ENCODE measurements at regions not wholly inside any gene's neighbourhood (a gene's known extent, or its start where the extent isn't known, plus 50 kb on each side); places are given as distances from the start of the nearest gene placed in this dataset.

- Mint-ChIP-seq H3K4me1 (no peaks in the 10 kb centered on the region), H3K27me3 (no peaks in the 10 kb centered on the region), H3K9me3 (no peaks in the 10 kb centered on the region), H3K36me3 (no peaks in the 10 kb centered on the region), H3K4me3 (no peak overlapping the region), H3K27ac (no peak overlapping the region)
- ATAC-seq (ENCODE audit: low read depth), result no peak
- no peak for DNase-seq (ENCODE audit: low spot score in 2 of 2)
Measured at GRCh38 chr5:105929858-105930257, 1740.9 kb downstream of the EFNA5 start.

- H3K4me3 Mint-ChIP-seq, result no peak overlapping the region
- no peaks in the 10 kb centered on the region for H3K27me3 Mint-ChIP-seq
- H3K9me3 Mint-ChIP-seq, result no peaks in the 10 kb centered on the region
- H3K27ac Mint-ChIP-seq, result no peak overlapping the region
- no peak for ATAC-seq (ENCODE audit: low read depth)
- no peaks in the 10 kb centered on the region for H3K36me3 Mint-ChIP-seq
- H3K4me1 Mint-ChIP-seq, result no peaks in the 10 kb centered on the region
- no peak for DNase-seq (ENCODE audit: low spot score in 2 of 2)
Measured at GRCh38 chr5:105924366-105924765, 1746.4 kb downstream of the EFNA5 start.

- ATAC-seq (ENCODE audit: low read depth), result no peak
- no peak for DNase-seq (ENCODE audit: low spot score in 2 of 2)
- Mint-ChIP-seq H3K27ac (no peak overlapping the region), H3K4me1 (no peaks in the 10 kb centered on the region), H3K4me3 (no peak overlapping the region), H3K36me3 (no peaks in the 10 kb centered on the region), H3K27me3 (no peaks in the 10 kb centered on the region), H3K9me3 (no peaks in the 10 kb centered on the region)
Measured at GRCh38 chr5:105922574-105922973, 1748.2 kb downstream of the EFNA5 start.

GRCh38 chr5:105922080-105922479 lies 1748.7 kb downstream of the EFNA5 start:
- no peaks in the 10 kb centered on the region for H3K4me1 Mint-ChIP-seq
- no peak overlapping the region for H3K4me3 Mint-ChIP-seq
- DNase-seq (ENCODE audit: low spot score in 2 of 2), result no peak
- no peak overlapping the region for H3K27ac Mint-ChIP-seq
- H3K9me3 Mint-ChIP-seq, result no peaks in the 10 kb centered on the region
- no peaks in the 10 kb centered on the region for H3K36me3 Mint-ChIP-seq
- H3K27me3 Mint-ChIP-seq, result no peaks in the 10 kb centered on the region
- no peak for ATAC-seq (ENCODE audit: low read depth)

GRCh38 chr5:105917189-105917588 lies 1753.5 kb downstream of the EFNA5 start:
- H3K4me1 Mint-ChIP-seq, result no peaks in the 10 kb centered on the region
- DNase-seq (ENCODE audit: low spot score in 2 of 2), result no peak
- ATAC-seq (ENCODE audit: low read depth), result no peak
- no peak overlapping the region for H3K27ac Mint-ChIP-seq
- H3K9me3 Mint-ChIP-seq, result no peaks in the 10 kb centered on the region
- H3K27me3 Mint-ChIP-seq, result no peaks in the 10 kb centered on the region
- no peak overlapping the region for H3K4me3 Mint-ChIP-seq
- no peaks in the 10 kb centered on the region for H3K36me3 Mint-ChIP-seq

GRCh38 chr5:105907016-105907415 lies 1763.7 kb downstream of the EFNA5 start:
- Mint-ChIP-seq H3K9me3 (no peaks in the 10 kb centered on the region), H3K4me1 (no peaks in the 10 kb centered on the region), H3K27me3 (no peaks in the 10 kb centered on the region), H3K27ac (no peak overlapping the region), H3K36me3 (no peaks in the 10 kb centered on the region), H3K4me3 (no peak overlapping the region)
- no peak for ATAC-seq (ENCODE audit: low read depth)
- no peak for DNase-seq (ENCODE audit: low spot score in 2 of 2)

- Mint-ChIP-seq H3K27ac (no peak overlapping the region), H3K4me1 (no peaks in the 10 kb centered on the region), H3K36me3 (no peaks in the 10 kb centered on the region), H3K27me3 (no peaks in the 10 kb centered on the region), H3K4me3 (no peak overlapping the region), H3K9me3 (peaks cover 2% of the 10 kb centered on the region)
- ATAC-seq (ENCODE audit: low read depth) (no peak), DNase-seq (ENCODE audit: low spot score in 2 of 2) (no peak)
Measured at GRCh38 chr5:105905392-105905791, 1765.3 kb downstream of the EFNA5 start.

- ATAC-seq (ENCODE audit: low read depth), result no peak
- no peak overlapping the region for H3K27ac Mint-ChIP-seq
- no peak for DNase-seq (ENCODE audit: low spot score in 2 of 2)
Measured at GRCh38 chr5:105903069-105903468, 1767.7 kb downstream of the EFNA5 start.

GRCh38 chr5:105899726-105900125 lies 1771.0 kb downstream of the EFNA5 start:
- Mint-ChIP-seq H3K4me3 (no peak overlapping the region), H3K36me3 (no peaks in the 10 kb centered on the region), H3K9me3 (peaks cover 5% of the 10 kb centered on the region), H3K4me1 (no peaks in the 10 kb centered on the region), H3K27ac (no peak overlapping the region), H3K27me3 (no peaks in the 10 kb centered on the region)
- DNase-seq (ENCODE audit: low spot score in 2 of 2), result no peak
- no peak for ATAC-seq (ENCODE audit: low read depth)

More at GRCh38 chr5:105903069-105903468, 1767.7 kb downstream of the EFNA5 start:
- Mint-ChIP-seq H3K36me3 (no peaks in the 10 kb centered on the region), H3K27me3 (no peaks in the 10 kb centered on the region), H3K9me3 (peaks cover 5% of the 10 kb centered on the region), H3K4me3 (no peak overlapping the region), H3K4me1 (no peaks in the 10 kb centered on the region)

GRCh38 chr5:105898183-105898582 lies 1772.6 kb downstream of the EFNA5 start:
- ATAC-seq (ENCODE audit: low read depth) (no peak), DNase-seq (ENCODE audit: low spot score in 2 of 2) (no peak)
- H3K27me3 Mint-ChIP-seq, result no peaks in the 10 kb centered on the region
- H3K36me3 Mint-ChIP-seq, result no peaks in the 10 kb centered on the region
- no peak overlapping the region for H3K4me3 Mint-ChIP-seq
- no peaks in the 10 kb centered on the region for H3K4me1 Mint-ChIP-seq
- H3K27ac Mint-ChIP-seq, result no peak overlapping the region
- peaks cover 5% of the 10 kb centered on the region for H3K9me3 Mint-ChIP-seq

- no peak overlapping the region for H3K27ac Mint-ChIP-seq
- H3K36me3 Mint-ChIP-seq, result no peaks in the 10 kb centered on the region
- H3K9me3 Mint-ChIP-seq, result peaks cover 8% of the 10 kb centered on the region
- H3K4me1 Mint-ChIP-seq, result peaks cover 3% of the 10 kb centered on the region
- no peak for ATAC-seq (ENCODE audit: low read depth)
- H3K27me3 Mint-ChIP-seq, result no peaks in the 10 kb centered on the region
- DNase-seq (ENCODE audit: low spot score in 2 of 2), result no peak
- H3K4me3 Mint-ChIP-seq, result no peak overlapping the region
Measured at GRCh38 chr5:105885266-105885665, 1785.5 kb downstream of the EFNA5 start.

- no peak overlapping the region for H3K4me3 Mint-ChIP-seq
- H3K36me3 Mint-ChIP-seq, result no peaks in the 10 kb centered on the region
- no peaks in the 10 kb centered on the region for H3K27me3 Mint-ChIP-seq
- H3K9me3 Mint-ChIP-seq, result peaks cover 8% of the 10 kb centered on the region
- peaks cover 3% of the 10 kb centered on the region for H3K4me1 Mint-ChIP-seq
- DNase-seq (ENCODE audit: low spot score in 2 of 2) (no peak), ATAC-seq (ENCODE audit: low read depth) (no peak)
- no peak overlapping the region for H3K27ac Mint-ChIP-seq
Measured at GRCh38 chr5:105882956-105883481, 1787.7 kb downstream of the EFNA5 start.

GRCh38 chr5:105878402-105878801 lies 1792.3 kb downstream of the EFNA5 start:
- Mint-ChIP-seq H3K36me3 (no peaks in the 10 kb centered on the region), H3K27ac (no peak overlapping the region), H3K4me3 (no peak overlapping the region), H3K9me3 (peaks cover 3% of the 10 kb centered on the region), H3K4me1 (no peaks in the 10 kb centered on the region), H3K27me3 (no peaks in the 10 kb centered on the region)
- DNase-seq (ENCODE audit: low spot score in 2 of 2), result no peak
- ATAC-seq (ENCODE audit: low read depth), result no peak

- ATAC-seq (ENCODE audit: low read depth) (no peak), DNase-seq (ENCODE audit: low spot score in 2 of 2) (no peak)
- H3K9me3 Mint-ChIP-seq, result peaks cover 3% of the 10 kb centered on the region
- H3K4me3 Mint-ChIP-seq, result no peak overlapping the region
- no peaks in the 10 kb centered on the region for H3K4me1 Mint-ChIP-seq
- no peak overlapping the region for H3K27ac Mint-ChIP-seq
- H3K27me3 Mint-ChIP-seq, result no peaks in the 10 kb centered on the region
- no peaks in the 10 kb centered on the region for H3K36me3 Mint-ChIP-seq
Measured at GRCh38 chr5:105877592-105877991, 1793.1 kb downstream of the EFNA5 start.

GRCh38 chr5:105874316-105874715 lies 1796.4 kb downstream of the EFNA5 start:
- H3K4me3 Mint-ChIP-seq, result no peak overlapping the region
- peaks cover 1% of the 10 kb centered on the region for H3K9me3 Mint-ChIP-seq
- DNase-seq (ENCODE audit: low spot score in 2 of 2) (no peak), ATAC-seq (ENCODE audit: low read depth) (no peak)
- H3K27ac Mint-ChIP-seq, result no peak overlapping the region
- no peaks in the 10 kb centered on the region for H3K27me3 Mint-ChIP-seq
- H3K4me1 Mint-ChIP-seq, result no peaks in the 10 kb centered on the region
- no peaks in the 10 kb centered on the region for H3K36me3 Mint-ChIP-seq
